ENCODE measurements at regions not wholly inside any gene's neighbourhood (a gene's known extent, or its start where the extent isn't known, plus 50 kb on each side); places are given as distances from the start of the nearest gene placed in this dataset.

DNA sequence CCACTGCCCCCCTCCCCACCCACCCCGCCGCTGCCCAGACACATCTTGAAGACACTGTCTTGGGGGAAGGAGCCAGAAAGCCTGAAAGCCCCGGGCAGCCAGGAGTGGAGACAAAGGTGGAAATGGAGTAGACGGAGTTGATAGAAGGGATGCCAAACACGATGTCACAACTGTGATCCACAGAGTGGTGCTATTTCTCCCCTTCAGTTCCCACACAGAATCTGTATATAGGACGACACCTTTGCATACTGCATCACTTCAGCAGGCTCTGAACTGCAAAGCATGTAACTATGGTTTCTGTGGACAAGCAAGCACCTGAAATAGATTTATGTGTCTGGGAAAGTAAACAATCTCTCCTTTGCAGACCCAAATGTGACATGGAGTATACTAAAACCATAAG is 56.4 kb upstream of the F13A1 start:
- DNase-seq, result no peak

DNA sequence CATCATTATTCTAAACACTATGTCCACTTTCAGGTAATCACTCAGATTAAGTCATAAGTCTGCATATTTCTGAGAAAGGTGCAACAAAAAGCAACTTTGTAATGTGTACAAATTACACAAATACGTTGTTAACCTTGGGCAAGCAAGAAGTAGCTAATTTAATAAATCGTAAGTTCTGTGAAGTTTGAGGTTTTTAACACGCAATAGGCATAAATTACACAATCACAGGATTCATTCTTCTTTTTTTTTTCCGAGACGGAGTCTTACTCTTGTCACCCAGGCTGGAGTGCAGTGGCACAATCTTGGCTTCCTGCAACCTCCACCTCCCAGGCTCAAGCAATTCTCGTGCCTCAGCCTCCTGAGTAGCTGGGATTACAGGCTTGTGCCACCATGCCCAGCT is 57.2 kb upstream of the F13A1 start:
- DNase-seq, result no peak

DNA sequence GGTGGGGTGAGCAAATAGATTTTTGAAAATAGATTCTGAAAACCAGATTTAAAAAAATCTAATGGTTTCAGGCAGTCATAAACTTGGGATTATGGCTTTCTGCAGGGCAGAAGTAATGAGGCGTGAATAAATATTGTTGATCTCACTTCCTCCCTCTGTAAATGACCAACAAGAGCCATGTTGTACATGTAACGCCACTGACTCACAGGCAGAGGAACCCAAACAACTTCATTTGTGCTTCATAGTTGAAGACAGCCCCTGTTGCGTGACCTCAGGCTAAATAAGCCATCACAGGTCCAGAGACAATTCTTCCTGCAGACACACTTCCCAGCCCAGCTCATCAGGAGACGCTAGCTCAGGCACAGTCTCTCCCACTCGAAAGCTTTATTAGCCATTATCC is 59.1 kb upstream of the F13A1 start:
- DNase-seq, result no peak

DNA sequence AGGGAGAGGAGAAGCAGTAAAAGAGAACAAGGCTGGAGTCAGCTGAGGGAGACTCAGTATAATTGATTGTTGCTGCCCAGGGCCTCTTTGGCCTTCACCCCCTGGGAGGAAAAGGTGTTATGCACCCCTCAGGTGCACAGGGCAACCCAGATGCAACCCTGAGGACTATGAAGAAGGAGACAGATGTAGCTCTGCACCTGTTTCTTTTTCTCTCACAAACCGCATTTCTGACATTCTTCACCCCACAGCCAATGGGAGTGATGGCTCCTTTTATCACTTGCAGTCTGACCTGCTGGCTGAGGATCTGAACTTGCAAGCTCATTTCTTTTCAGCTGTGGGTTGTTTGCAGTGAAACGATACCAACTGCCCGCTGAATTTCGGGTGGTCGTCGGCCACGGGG is 64.1 kb upstream of the F13A1 start:
- DNase-seq, result no peak

GRCh38 chr6:6386010-6386409 is 65.5 kb upstream of the F13A1 start:
- DNase-seq, result no peak

DNA sequence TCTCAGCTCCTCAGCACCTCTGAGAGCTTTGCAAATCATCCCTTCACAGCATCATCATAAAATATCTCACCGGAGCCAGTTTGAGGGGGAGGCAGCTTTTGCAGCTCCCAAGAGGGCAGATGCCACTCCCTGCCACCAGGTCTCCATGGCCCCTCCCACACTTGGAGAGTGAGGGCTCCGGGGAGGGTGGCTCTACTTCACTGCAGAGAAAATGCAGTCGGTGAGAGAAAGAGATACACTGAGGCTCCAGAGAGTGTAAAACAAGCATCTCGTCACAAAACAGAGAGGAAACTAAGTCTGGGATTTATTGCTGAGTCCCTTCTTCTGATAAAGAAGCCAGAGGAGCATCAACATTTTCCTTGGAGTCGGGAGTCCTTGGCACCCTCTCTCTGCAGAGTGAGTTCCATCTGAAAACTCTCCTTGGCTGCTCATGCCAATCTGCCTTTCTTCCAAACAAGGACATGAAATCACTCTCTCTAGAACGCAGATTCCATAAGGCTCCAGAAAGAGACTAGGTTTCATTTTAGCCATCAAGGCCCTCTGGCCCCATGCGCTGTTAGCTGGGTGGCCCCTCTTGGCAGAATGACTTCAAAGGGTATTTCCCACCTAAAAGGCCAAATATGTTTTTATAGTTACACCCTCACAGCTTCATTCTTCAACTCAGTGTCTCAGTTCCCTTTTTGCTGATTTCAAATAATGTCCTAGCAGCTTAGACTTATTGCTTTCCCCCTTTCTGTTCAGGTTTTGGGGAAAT is 70.6 kb upstream of the F13A1 start:
- no peak for DNase-seq

DNA sequence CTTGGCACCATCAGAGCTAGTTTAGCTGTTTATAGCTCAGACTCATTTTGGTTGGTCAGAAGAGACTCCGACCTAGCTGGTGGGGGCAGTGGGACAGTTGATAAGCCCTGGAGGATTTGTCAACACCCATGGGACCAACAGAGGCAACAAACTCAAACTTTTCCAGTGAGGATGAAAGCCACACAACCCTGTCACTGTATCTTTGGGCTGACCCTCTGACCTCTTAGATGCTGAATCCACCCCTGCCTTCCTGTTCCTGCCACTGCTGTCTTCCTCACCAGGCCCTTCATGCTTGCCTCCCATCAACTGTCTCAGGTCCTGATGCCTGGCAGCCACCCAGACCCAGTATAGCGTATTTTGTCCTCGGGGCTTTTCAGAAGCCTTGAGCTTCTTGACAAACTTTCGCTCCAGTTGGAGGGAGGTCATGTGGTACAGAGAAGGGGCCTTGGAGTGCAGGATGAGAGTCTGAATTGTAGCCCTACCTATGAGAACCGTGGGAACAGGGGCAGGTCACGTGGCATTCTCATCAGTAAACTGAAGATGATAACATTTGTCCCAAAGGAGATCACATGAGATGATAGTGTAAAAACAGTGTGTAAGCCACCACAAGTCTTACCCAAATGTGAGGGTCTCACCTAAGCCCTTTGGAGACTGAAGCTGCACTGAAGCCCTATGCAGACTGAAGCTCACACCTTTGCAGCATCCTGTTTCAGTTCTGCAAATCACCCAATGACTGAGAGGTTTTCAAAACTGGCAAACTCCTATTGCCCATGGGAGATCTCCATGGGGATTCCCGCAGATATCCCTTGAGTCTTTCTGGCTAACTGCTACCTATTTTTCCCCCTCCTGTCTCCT is 72.0 kb upstream of the F13A1 start:
- no peak for DNase-seq

DNA sequence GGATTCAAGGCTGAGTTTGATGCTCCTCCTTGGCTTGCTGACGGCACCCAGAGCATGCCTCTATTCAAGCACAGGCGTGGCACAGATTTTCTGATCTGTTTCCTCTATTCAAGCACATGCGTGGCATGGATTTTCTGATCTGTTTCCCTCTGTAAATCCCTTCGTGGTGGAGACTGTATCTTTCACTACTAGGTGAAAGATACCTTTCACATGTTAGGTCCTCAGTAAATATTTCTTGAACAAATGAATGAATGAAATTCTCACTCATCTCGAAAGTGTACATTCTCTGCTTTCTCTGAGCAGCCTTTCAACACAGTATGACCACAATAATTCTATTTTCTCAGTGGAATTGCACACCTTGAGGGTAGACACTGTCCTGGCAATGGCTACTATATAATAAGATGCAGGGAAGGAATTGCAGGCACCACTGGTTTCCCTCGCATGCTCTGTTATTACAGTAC is 72.6 kb upstream of the F13A1 start:
- DNase-seq, result no peak

DNA sequence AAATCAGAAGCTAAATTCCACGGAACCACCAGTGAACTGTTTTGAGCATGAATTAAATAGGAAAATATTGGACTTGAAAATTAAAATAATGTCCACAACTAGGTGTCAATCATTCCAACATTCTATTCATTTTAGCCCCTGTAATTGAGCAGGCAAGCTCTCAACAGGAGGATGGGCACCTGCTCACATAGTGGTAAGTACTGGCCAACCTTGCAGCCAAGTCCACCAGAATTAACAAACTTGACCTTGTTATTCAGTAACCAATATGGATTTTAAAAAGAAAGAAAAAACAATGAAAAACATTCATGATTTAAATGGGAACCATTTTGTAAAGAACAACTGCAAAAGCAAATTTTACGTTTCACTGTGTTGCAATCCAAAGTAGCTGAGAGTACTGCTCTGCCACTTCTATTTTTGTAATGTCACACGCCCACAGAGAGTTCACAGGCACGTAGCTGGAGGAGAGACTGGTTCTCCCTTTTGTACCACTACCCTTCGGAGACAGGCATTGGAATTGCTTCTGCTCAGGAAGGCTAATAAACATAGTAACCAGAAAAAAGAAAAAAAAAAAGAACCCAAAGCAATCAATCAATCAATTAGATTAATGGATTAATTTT is 75.2 kb upstream of the F13A1 start:
- no peak for DNase-seq

- DNase-seq, result no peak
Measured at GRCh38 chr6:6397842-6398241, 77.4 kb upstream of the F13A1 start.

DNA sequence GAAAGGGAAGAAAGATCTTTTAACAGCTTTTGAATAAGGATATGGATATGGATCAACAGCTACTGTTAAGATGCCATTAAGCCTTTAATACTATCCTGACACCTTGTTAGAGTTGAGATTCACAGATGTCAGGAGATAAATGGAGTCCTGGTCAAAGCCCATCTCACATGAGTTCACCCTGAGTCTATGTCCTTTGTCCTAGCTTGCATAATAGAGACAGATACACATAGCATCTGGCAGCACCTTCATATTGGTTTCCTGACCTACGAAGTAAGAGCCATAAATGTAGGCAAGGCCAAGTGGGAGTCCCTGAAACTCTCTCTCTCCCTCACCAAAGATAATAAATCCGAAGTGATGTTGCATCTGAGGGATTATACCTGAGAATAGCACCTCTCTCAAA is 79.1 kb upstream of the F13A1 start:
- no peak for DNase-seq

DNA sequence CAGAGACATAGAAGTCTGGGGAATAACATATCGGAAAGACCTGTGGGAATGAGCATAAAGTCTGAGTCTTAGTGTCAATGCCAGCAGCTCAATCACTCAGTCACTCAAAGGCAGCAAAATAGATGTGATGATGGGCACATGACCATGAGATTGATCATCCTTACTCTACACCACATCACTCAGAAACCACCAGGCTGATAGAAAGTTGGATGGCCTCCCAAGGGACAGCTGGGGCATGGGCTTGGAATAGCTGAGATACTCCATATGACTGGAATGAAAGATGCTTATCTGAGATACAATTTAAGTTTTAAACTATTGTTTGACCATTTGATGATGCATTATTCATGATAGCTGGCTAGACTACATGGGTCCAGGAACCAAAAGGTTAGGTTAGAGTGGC is 80.9 kb upstream of the F13A1 start:
- DNase-seq, result no peak

DNA sequence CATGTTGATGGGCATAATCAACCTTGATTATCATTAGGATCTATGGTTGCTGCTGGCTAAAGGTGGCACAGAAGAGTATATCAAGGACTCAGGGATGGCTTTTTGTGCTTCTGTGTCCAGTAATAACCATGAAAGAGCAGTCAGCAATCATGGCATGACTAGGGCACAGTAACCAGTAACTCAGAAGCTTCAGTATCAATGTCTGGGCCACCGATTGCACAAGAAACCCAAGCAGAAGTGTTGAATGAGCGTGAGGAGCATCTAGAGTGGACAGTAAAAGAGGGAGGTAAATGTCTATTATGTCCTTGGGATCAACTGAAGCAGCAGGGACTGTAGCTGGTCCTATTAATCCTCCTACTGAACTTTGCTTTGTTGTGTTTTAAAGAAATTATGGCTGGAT is 81.5 kb upstream of the F13A1 start:
- DNase-seq, result no peak

- DNase-seq, result no peak
Measured at GRCh38 chr6:6402591-6402990, 82.1 kb upstream of the F13A1 start.

- no peak for DNase-seq
Measured at GRCh38 chr6:6405031-6405430, 84.6 kb upstream of the F13A1 start.

DNA sequence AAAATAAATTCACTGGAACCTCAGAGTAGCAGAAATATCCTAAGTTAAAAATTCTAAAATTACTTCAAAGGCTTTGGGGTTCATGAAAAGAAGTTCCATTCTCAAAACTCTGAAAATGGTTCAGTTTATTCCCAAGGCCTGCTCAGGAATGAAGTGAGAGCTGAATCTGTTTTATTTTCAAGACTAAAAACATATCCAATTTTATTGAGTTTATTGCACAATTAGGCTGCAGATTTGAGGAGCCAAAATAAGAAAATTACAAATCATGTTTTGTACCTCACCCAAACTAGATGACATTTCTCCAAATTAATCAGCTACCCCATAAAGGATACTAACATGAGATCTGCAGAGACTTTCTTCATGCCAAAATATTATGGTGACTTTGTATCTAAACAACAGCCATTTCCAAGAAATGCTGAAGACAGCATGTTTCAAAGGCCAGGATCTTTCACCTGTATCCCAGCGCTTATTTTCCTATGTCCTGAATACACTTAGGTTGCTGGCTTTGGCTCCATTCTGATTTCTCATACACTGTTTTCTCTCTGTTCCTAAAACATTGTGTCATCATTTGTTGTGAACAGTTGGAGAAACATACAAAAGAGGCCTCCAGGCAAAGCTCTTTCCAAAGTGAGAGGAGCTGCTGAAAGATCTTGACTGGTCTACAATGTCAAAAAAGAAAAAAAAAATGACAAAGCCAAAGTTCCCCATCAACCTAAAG is 85.7 kb upstream of the F13A1 start:
- DNase-seq, result no peak

DNA sequence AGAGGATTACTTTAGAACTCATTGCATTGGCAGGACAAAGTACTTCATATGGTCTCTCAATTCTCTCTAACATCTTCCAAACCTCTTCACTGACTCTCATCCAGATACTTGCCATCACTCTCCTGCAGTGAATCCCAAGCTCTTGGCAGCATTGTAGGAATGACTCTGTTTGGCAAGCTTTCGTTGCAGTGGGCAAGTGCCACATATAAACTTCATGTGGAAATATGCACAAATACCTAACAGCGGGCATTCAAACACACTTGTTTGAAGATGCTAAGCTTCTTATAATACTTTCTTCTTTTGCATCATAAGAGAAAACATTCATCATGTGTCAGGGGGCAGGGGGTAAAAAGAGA is 86.2 kb upstream of the F13A1 start:
- DNase-seq, result no peak

GRCh38 chr6:6407071-6407741 is 86.7 kb upstream of the F13A1 start:
- DNase-seq, result no peak

- DNase-seq, result no peak
Measured at GRCh38 chr6:6409397-6410030, 89.1 kb upstream of the F13A1 start.

DNA sequence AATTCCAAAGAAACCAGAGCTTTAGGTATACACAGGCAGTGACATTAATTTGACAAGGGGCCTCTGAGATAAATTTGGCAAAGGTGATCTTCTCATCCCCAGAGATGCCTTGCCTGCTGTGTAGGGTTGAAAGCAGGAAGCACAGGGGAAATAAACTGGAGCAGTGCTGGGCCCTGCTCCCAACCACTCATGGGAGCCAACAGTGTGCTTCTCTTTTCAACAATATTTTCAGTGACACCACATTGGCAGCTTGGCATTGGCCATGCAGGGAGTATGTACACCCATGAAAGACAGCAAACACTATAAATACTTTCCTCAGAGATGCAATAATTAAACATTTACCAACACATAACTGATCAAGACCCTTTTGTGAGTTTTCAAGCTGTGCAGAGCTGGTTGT is 90.7 kb upstream of the F13A1 start:
- no peak for DNase-seq

- no peak for DNase-seq
Measured at GRCh38 chr6:6412221-6412620, 91.8 kb upstream of the F13A1 start.

GRCh38 chr6:6412700-6413099 is 92.2 kb upstream of the F13A1 start:
- DNase-seq, result no peak
